OCI-LY7 (cell line): ENCODE measurements at regions not wholly inside any gene's neighbourhood (a gene's known extent, or its start where the extent isn't known, plus 50 kb on each side); places are given as distances from the start of the nearest gene placed in this dataset.

Experiments used
- EZH2phosphoT487 ChIP-seq: fragments of 200-600 bp; sonication (generic); IDR thresholded peaks from 2 replicates; pipeline ENCODE4 v1.6.1; 2018; ENCODE audit warnings: low read depth, borderline replicate concordance, mild to moderate bottlenecking, mixed run types, antibody characterized with exemption, low read length, moderate library complexity, mixed read lengths
- TF ChIP-seq, protein P1 (sequence below): fragments of 200-600 bp; sonication (generic); conservative IDR thresholded peaks from 2 replicates; pipeline ENCODE4 v1.5.1; 2014; ENCODE audit warnings: mild to moderate bottlenecking, antibody characterized with exemption, low read length, moderate library complexity, mixed read lengths

DNA sequence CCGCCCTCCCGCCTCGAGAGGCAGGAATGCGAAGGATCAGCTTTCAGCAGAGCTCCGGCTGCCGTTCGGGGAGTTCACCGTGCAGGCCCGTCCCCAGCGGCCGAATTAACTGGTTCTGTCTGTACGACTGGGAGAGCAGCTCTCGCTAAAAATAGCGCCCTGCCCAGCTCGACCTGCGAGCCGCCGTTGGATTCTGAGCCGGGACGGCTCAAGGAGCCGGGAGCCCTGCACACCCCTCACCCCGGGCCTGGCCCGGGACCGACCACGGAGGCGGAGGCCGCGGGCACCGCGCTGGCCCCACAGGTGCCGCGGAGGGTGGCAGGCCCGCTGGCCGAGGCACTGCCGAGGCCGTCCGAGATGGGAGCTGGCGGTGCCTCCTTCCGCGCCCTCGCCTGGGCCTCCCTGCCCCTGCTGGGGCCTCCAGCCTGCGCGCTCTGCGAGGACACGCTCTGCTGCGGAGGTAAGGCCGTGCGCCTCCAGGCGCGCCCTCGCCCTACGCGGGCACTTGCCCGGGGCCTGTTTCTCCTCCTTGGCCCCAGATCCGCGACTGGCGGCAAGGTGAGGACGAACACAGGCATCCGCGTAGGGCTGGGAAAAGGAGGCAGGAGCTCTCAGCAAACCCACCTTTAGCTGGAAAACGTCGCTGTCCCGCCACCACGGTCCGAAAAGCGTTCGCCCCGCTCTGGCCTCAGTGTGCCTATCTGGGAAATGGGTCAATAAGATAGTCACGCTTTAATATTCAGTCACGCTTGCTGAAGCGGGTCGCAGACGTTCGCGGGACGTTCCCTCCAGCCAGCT, 53.1 kb upstream of the DAB2IP start:
- TF ChIP-seq, protein P1, sequence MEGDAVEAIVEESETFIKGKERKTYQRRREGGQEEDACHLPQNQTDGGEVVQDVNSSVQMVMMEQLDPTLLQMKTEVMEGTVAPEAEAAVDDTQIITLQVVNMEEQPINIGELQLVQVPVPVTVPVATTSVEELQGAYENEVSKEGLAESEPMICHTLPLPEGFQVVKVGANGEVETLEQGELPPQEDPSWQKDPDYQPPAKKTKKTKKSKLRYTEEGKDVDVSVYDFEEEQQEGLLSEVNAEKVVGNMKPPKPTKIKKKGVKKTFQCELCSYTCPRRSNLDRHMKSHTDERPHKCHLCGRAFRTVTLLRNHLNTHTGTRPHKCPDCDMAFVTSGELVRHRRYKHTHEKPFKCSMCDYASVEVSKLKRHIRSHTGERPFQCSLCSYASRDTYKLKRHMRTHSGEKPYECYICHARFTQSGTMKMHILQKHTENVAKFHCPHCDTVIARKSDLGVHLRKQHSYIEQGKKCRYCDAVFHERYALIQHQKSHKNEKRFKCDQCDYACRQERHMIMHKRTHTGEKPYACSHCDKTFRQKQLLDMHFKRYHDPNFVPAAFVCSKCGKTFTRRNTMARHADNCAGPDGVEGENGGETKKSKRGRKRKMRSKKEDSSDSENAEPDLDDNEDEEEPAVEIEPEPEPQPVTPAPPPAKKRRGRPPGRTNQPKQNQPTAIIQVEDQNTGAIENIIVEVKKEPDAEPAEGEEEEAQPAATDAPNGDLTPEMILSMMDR: no peak
- TF ChIP-seq EZH2phosphoT487: no peak
